HepG2 (cell line): ENCODE measurements at regions not wholly inside any gene's neighbourhood (a gene's known extent, or its start where the extent isn't known, plus 50 kb on each side); places are given as distances from the start of the nearest gene placed in this dataset.

Experiments
- ATAC-seq: fragments of 200-7000 bp; cut with Tn5 transposase; 3 replicates; pipeline ENCODE4 v1.9.1; 2020; ENCODE audit warnings: mild to moderate bottlenecking, moderate library complexity
- BruUV-seq: library from RNA; stranded (reverse); fragments of 400-500 nt; replicated peaks from 2 replicates; lab custom pipeline; 2021; lab: Mats Ljungman, UMichigan
- CTCF ChIA-PET: fragments of 300-600 bp; formaldehyde crosslinking; extraction: SDS; loops from one replicate; lab custom pipeline; 2021; ENCODE audit warnings: low total read pairs, inconsistent platforms, low intra/inter-chr PET ratio; lab: Yijun Ruan, JAX
- POLR2A ChIA-PET: fragments of 350-600 bp; sonication (Branson Sonifier 250); formaldehyde crosslinking; loops from one replicate; lab custom pipeline; 2020; ENCODE audit warnings: antibody characterized with exemption, inconsistent platforms; lab: Yijun Ruan, JAX
- DNase-seq: peaks from one replicate; pipeline ENCODE4 v3.0.0-alpha.2; 2015; ENCODE audit warnings: low spot score
- FAIRE-seq: peaks from 3 replicates; lab custom pipeline; 2011; peaks lifted over from hg19 to GRCh38; lab: Jason Lieb, UNC
- H2AFZ ChIP-seq: one replicate; pipeline ENCODE4 v1.6.1; 2011; ENCODE audit warnings: low read length, inconsistent platforms
- H3K27ac ChIP-seq: fragments of 300-600 bp; 3 replicates; pipeline ENCODE4 v1.8.0; 2011; ENCODE audit warnings: mixed run types, mild to moderate bottlenecking, mixed read lengths, low read length, inconsistent platforms; ENCODE audit not compliant: insufficient read depth; ENCODE audit errors: extremely low read length
- H3K27me3 ChIP-seq, 2 experiments: fragments of 200-600 bp in 1 of 2; 2 replicates in 1 of 2; 3 replicates in 1 of 2; pipeline versions ENCODE4 v1.6.0 to v1.8.0; 2011; ENCODE audit warnings: low read length in 2 of 2, mild to moderate bottlenecking in 2 of 2, moderate library complexity in 2 of 2, inconsistent platforms in 1 of 2; ENCODE audit not compliant: insufficient read depth in 2 of 2, control insufficient read depth in 1 of 2
- H3K36me3 ChIP-seq, 2 experiments: fragments of 200-600 bp in 1 of 2; replicated peaks in 1 of 2; 2 replicates in 1 of 2; 3 replicates in 1 of 2; pipeline versions ENCODE4 v1.5.1 to v1.8.0; 2011; ENCODE audit warnings: low read length in 2 of 2, inconsistent platforms in 1 of 2; ENCODE audit not compliant: insufficient read depth in 2 of 2, control insufficient read depth in 1 of 2
- H3K4me1 ChIP-seq: 2 replicates; pipeline ENCODE4 v1.5.1; 2012; ENCODE audit warnings: low read length, inconsistent platforms; ENCODE audit not compliant: insufficient read depth
- H3K4me2 ChIP-seq: 2 replicates; pipeline ENCODE4 v1.6.0; 2011; ENCODE audit warnings: low read depth, low read length, inconsistent platforms
- H3K4me3 ChIP-seq, 3 experiments: fragments of 200-600 bp in 1 of 3; sonication (generic), shearing (Covaris generic) in 1 of 3; replicated peaks in 1 of 3; 2 replicates each; pipeline ENCODE4 v1.5.1; 2011 to 2016; ENCODE audit warnings: low read length in 3 of 3, inconsistent platforms in 2 of 3, low read depth in 2 of 3, mild to moderate bottlenecking in 2 of 3, control low read depth in 1 of 3, mixed read lengths in 1 of 3; ENCODE audit not compliant: insufficient read depth in 1 of 3
- H3K79me2 ChIP-seq: one replicate; pipeline ENCODE4 v1.6.1; 2011; ENCODE audit warnings: low read length, inconsistent platforms; ENCODE audit not compliant: insufficient read depth
- H3K9ac ChIP-seq: 2 replicates; pipeline ENCODE4 v1.6.0; 2011; ENCODE audit warnings: mild to moderate bottlenecking, low read depth, low read length, inconsistent platforms; ENCODE audit not compliant: insufficient read depth
- H3K9me3 ChIP-seq: 2 replicates; pipeline ENCODE4 v1.5.1; 2012; ENCODE audit warnings: mild to moderate bottlenecking, low read length
- H4K20me1 ChIP-seq: 2 replicates; pipeline ENCODE4 v1.6.0; 2011; ENCODE audit warnings: inconsistent platforms, mild to moderate bottlenecking, low read length, moderate library complexity; ENCODE audit not compliant: insufficient read depth
- CHCHD3 ChIP-seq: sonication (generic); formaldehyde crosslinking; IDR thresholded peaks from 2 replicates; pipeline ENCODE4 v1.8.0; 2022; ENCODE audit warnings: mild to moderate bottlenecking, missing genetic modification reagents, moderate library complexity
- JARID2 ChIP-seq: sonication (generic); formaldehyde crosslinking; IDR thresholded peaks from 2 replicates; pipeline ENCODE4 v1.8.1; 2023; ENCODE audit warnings: missing genetic modification reagents, inconsistent platforms; ENCODE audit not compliant: insufficient replicate concordance
- LCORL ChIP-seq, 2 experiments: fragments of 450-650 bp in 1 of 2; sonication (generic) in 1 of 2; formaldehyde crosslinking in 1 of 2; IDR thresholded peaks; 2 replicates each; pipeline versions ENCODE4 v1.5.0 to v1.6.1; 2017 to 2020; ENCODE audit warnings: antibody characterized with exemption in 1 of 2, missing genetic modification reagents in 1 of 2
- MYC ChIP-seq: sonication (generic); formaldehyde crosslinking; IDR thresholded peaks from 2 replicates; pipeline ENCODE4 v1.9.0; 2021; ENCODE audit warnings: missing genetic modification reagents, borderline replicate concordance
- POGK ChIP-seq: sonication (generic); formaldehyde crosslinking; conservative IDR thresholded peaks from 2 replicates; pipeline ENCODE4 v1.8.0; 2022; ENCODE audit warnings: mild to moderate bottlenecking, moderate library complexity, missing genetic modification reagents
- RELA ChIP-seq: sonication (generic); formaldehyde crosslinking; IDR thresholded peaks from 2 replicates; pipeline ENCODE4 v1.4.0; 2020; ENCODE audit warnings: missing genetic modification reagents
- SP2 ChIP-seq: sonication (generic); formaldehyde crosslinking; IDR thresholded peaks from 2 replicates; pipeline ENCODE4 v1.5.1; 2020; ENCODE audit warnings: mild to moderate bottlenecking, missing genetic modification reagents
- ZNF703 ChIP-seq: sonication (generic); formaldehyde crosslinking; IDR thresholded peaks from 2 replicates; pipeline ENCODE4 v1.5.1; 2020; ENCODE audit warnings: missing genetic modification reagents, mild to moderate bottlenecking, moderate library complexity, borderline replicate concordance
- ZNF777 ChIP-seq: sonication (generic); formaldehyde crosslinking; IDR thresholded peaks from 2 replicates; pipeline ENCODE4 v1.4.0; 2020; ENCODE audit warnings: missing genetic modification reagents
- WGBS: methylation state at CpG from one replicate; pipeline ENCODE4 v1.1.6; 2017; ENCODE audit warnings: low lambda C conversion rate; 5-methylcytosine and 5-hydroxymethylcytosine counted together
- in situ Hi-C: cut with HindIII; loops from 2 replicates; pipeline ENCODE4 v1.10.0; 2017; ENCODE audit warnings: low pct_unique_long_range_greater_than_20kb; ENCODE audit not compliant: extremely low pct_ligation_motif_present
- intact Hi-C: fragments of 100-400 bp; cut with micrococcal nuclease; formaldehyde crosslinking; loops from one replicate; pipeline ENCODE4 v1.10.0; 2022; ENCODE audit not compliant: unreplicated experiment
- TF ChIP-seq, protein P1 (sequence below): sonication (generic); formaldehyde crosslinking; IDR thresholded peaks from 2 replicates; pipeline ENCODE4 v1.4.0; 2020; ENCODE audit warnings: missing genetic modification reagents

DNA sequence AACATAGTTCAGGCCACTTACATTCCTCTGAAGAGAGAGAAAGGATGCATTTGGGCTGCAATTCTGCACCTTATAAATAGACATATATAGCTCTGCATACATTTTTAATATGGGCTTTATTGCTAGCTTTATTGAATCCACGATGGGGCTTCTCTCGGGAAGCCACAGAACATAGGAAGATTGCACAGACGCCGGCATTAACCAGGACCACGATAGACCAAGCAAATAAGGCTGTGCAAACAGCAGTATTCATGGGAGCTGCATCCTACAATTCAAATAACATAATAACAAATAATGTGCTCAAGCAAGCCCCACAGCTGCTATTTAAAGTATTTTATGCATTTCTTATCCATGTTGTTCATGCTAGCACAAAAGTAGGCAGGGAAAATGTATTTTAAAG lies 432.3 kb downstream of the TMEM114 start:
- H3K79me2 ChIP-seq, result no peaks in the 10 kb centered on the region
- H3K9ac ChIP-seq, result no peak overlapping the region
- 5% methylated on average over 5 of the region's 5 CpGs for WGBS
- BruUV-seq, result no TSS peak
- H3K27ac ChIP-seq, result no peak overlapping the region
- POLR2A ChIA-PET, result no interaction called here
- H3K4me2 ChIP-seq, result no peak overlapping the region
- intact Hi-C loops, result no loop called here
- H3K4me3 ChIP-seq, result no peak overlapping the region
- no peaks in the 10 kb centered on the region for H3K36me3 ChIP-seq
- in situ Hi-C loops, result no loop called here
- peaks cover 8% of the 10 kb centered on the region; the same call in 1 of the 2 replicates for H3K9me3 ChIP-seq
- peaks cover 0 to 14% of the 10 kb centered on the region in 2 experiments; a peak in 1 of 5 replicates for H3K27me3 ChIP-seq
- FAIRE-seq (no peak), DNase-seq (no peak), ATAC-seq (no peak)
- H4K20me1 ChIP-seq, result no peaks in the 10 kb centered on the region
- H2AFZ ChIP-seq, result no peak overlapping the region
- TF ChIP-seq LCORL (IDR thresholded peaks at IDR 0.05) (no peak), LCORL (CRISPR knock-in tag; IDR thresholded peaks at IDR 0.05) (no peak), CHCHD3 (CRISPR knock-in tag) (no peak), SP2 (CRISPR knock-in tag) (no peak), RELA (CRISPR knock-in tag) (no peak), ZNF703 (CRISPR knock-in tag) (no peak), JARID2 (CRISPR knock-in tag) (no peak), ZNF777 (CRISPR knock-in tag) (no peak), MYC (no peak), POGK (CRISPR knock-in tag) (no peak)
- TF ChIP-seq, protein P1, sequence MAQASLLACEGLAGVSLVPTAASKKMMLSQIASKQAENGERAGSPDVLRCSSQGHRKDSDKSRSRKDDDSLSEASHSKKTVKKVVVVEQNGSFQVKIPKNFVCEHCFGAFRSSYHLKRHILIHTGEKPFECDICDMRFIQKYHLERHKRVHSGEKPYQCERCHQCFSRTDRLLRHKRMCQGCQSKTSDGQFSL (CRISPR knock-in tag), result no peak
- CTCF ChIA-PET, result no interaction called here
- no peaks in the 10 kb centered on the region for H3K4me1 ChIP-seq
